PC-3 (cell line): ENCODE measurements at regions not wholly inside any gene's neighbourhood (a gene's known extent, or its start where the extent isn't known, plus 50 kb on each side); places are given as distances from the start of the nearest gene placed in this dataset.

Source experiments
- ATAC-seq: fragments of 200-7000 bp; cut with Tn5 transposase; 2 replicates; pipeline ENCODE4 v1.9.1; 2020; ENCODE audit warnings: mild to moderate bottlenecking, moderate library complexity
- BruUV-seq: library from RNA; stranded (reverse); fragments of 400-500 nt; replicated peaks from 2 replicates; lab custom pipeline; 2021; lab: Mats Ljungman, UMichigan
- CTCF ChIA-PET: fragments of 300-600 bp; sonication (Branson Sonifier 250); formaldehyde crosslinking; loops from one replicate; lab custom pipeline; 2022; ENCODE audit warnings: antibody characterized with exemption; lab: Charles Lee
- POLR2A ChIA-PET: fragments of 300-600 bp; sonication (Branson Sonifier 250); formaldehyde crosslinking; loops from one replicate; lab custom pipeline; 2022; ENCODE audit warnings: antibody characterized with exemption; ENCODE audit not compliant: unreplicated experiment; lab: Charles Lee
- DNase-seq: peaks from one replicate; pipeline ENCODE4 v3.0.0-alpha.2; 2015
- H2AFZ ChIP-seq: fragments of 300-600 bp; sonication (generic); 2 replicates; pipeline ENCODE4 v1.6.0; 2016; ENCODE audit warnings: antibody characterized with exemption, low read length
- H3F3A ChIP-seq: fragments of 300-600 bp; sonication (generic); one replicate; pipeline ENCODE4 v1.6.0; 2017; ENCODE audit warnings: antibody characterized with exemption, low read length, control low read depth, mild to moderate bottlenecking; ENCODE audit not compliant: unreplicated experiment
- H3K27ac ChIP-seq: fragments of 300-600 bp; sonication (generic); 2 replicates; pipeline ENCODE4 v1.5.1; 2016; ENCODE audit warnings: mild to moderate bottlenecking, low read length
- H3K27me3 ChIP-seq: fragments of 300-600 bp; sonication (generic); 2 replicates; pipeline ENCODE4 v1.6.1; 2016; ENCODE audit warnings: low read length, mixed read lengths
- H3K36me3 ChIP-seq: fragments of 300-600 bp; sonication (generic); 2 replicates; pipeline ENCODE4 v1.6.1; 2016; ENCODE audit warnings: low read depth, mixed run types, low read length, mixed read lengths
- H3K4me1 ChIP-seq: fragments of 300-600 bp; sonication (generic); 2 replicates; pipeline ENCODE4 v1.5.1; 2016; ENCODE audit warnings: low read length; ENCODE audit not compliant: insufficient read depth
- H3K4me2 ChIP-seq: fragments of 300-600 bp; sonication (generic); 2 replicates; pipeline ENCODE4 v1.6.0; 2016; ENCODE audit warnings: low read length
- H3K4me3 ChIP-seq: fragments of 300-600 bp; sonication (generic); 2 replicates; pipeline ENCODE4 v1.5.1; 2016; ENCODE audit warnings: mild to moderate bottlenecking, low read length, mixed read lengths
- H3K79me2 ChIP-seq: fragments of 300-600 bp; sonication (generic); 2 replicates; pipeline ENCODE4 v1.6.1; 2017; ENCODE audit warnings: low read length, mixed read lengths
- H3K9ac ChIP-seq: fragments of 300-600 bp; sonication (generic); 2 replicates; pipeline ENCODE4 v1.6.0; 2016; ENCODE audit warnings: mild to moderate bottlenecking, low read length
- H3K9me2 ChIP-seq: fragments of 300-600 bp; sonication (generic); replicated peaks from 2 replicates; pipeline ENCODE4 v1.6.1; 2016; ENCODE audit warnings: mixed run types, low read length, mixed read lengths
- H3K9me3 ChIP-seq: fragments of 300-600 bp; sonication (generic); 2 replicates; pipeline ENCODE4 v1.6.1; 2016; ENCODE audit warnings: low read length, mixed read lengths
- H4K20me1 ChIP-seq: fragments of 300-600 bp; sonication (generic); 2 replicates; pipeline ENCODE4 v1.6.1; 2016; ENCODE audit warnings: low read length, mixed read lengths
- EZH2 ChIP-seq: fragments of 300-600 bp; sonication (generic); IDR thresholded peaks from one replicate; pipeline ENCODE4 v1.6.1; 2017; ENCODE audit warnings: antibody characterized with exemption, mild to moderate bottlenecking, low read length; ENCODE audit not compliant: unreplicated experiment
- EZH2phosphoT487 ChIP-seq: fragments of 300-600 bp; sonication (generic); IDR thresholded peaks from 2 replicates; pipeline ENCODE4 v1.6.1; 2018; ENCODE audit warnings: mild to moderate bottlenecking, antibody characterized with exemption, low read length, borderline replicate concordance
- intact Hi-C: fragments of 100-400 bp; cut with micrococcal nuclease; formaldehyde crosslinking; loops from 2 replicates; pipeline ENCODE4 v1.9.0; 2023
- TF ChIP-seq, protein P1 (sequence below): fragments of 300-600 bp; sonication (generic); conservative IDR thresholded peaks from 2 replicates; pipeline ENCODE4 v1.5.1; 2017; ENCODE audit warnings: antibody characterized with exemption, low read depth, mild to moderate bottlenecking, low read length

- no peaks in the 10 kb centered on the region for H3K79me2 ChIP-seq
- ATAC-seq (no peak), DNase-seq (no peak)
- H3K36me3 ChIP-seq, result no peaks in the 10 kb centered on the region
- no peak for TF ChIP-seq EZH2phosphoT487
- no peak for TF ChIP-seq EZH2
- TF ChIP-seq, protein P1, sequence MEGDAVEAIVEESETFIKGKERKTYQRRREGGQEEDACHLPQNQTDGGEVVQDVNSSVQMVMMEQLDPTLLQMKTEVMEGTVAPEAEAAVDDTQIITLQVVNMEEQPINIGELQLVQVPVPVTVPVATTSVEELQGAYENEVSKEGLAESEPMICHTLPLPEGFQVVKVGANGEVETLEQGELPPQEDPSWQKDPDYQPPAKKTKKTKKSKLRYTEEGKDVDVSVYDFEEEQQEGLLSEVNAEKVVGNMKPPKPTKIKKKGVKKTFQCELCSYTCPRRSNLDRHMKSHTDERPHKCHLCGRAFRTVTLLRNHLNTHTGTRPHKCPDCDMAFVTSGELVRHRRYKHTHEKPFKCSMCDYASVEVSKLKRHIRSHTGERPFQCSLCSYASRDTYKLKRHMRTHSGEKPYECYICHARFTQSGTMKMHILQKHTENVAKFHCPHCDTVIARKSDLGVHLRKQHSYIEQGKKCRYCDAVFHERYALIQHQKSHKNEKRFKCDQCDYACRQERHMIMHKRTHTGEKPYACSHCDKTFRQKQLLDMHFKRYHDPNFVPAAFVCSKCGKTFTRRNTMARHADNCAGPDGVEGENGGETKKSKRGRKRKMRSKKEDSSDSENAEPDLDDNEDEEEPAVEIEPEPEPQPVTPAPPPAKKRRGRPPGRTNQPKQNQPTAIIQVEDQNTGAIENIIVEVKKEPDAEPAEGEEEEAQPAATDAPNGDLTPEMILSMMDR, result no peak
- H3K27me3 ChIP-seq, result no peaks in the 10 kb centered on the region
- intact Hi-C loops, result no loop called here
- H3K9me2 ChIP-seq, result no peaks in the 10 kb centered on the region
- no peaks in the 10 kb centered on the region for H3K9me3 ChIP-seq
- H3K4me3 ChIP-seq, result no peak overlapping the region
- H3K9ac ChIP-seq, result no peak overlapping the region
- no peaks in the 10 kb centered on the region for H3K4me1 ChIP-seq
- H4K20me1 ChIP-seq, result no peaks in the 10 kb centered on the region
- ChIA-PET POLR2A (no interaction called here), CTCF (no interaction called here)
- no peak overlapping the region for H3K4me2 ChIP-seq
- no peak overlapping the region for H3K27ac ChIP-seq
- no peaks in the 10 kb centered on the region for H3F3A ChIP-seq
- no peak overlapping the region for H2AFZ ChIP-seq
- BruUV-seq, result no TSS peak
Measured at GRCh38 chrX:16067886-16068515, 55.4 kb upstream of the GRPR start.

DNA sequence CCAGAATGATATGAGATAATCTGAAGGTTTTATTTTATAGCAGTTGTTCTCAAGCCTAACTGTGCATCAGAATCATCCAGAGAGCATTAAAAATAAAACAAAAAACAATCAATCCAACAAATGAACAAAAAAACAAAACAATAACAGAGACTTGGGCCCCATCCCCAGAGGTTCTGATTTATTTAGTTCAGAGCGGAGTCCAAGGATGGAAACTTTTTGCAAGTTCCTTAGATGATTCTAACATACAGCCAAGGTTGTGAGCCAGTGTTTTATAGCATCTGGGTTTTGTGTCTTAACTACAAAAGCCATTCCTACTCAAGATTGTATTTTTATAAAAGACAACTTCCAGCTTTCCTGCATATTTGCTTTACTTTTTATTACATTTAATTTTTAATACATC is 59.4 kb upstream of the GRPR start:
- no peak overlapping the region for H3K4me2 ChIP-seq
- no peaks in the 10 kb centered on the region for H3K27me3 ChIP-seq
- no peak overlapping the region for H3K27ac ChIP-seq
- H3K9ac ChIP-seq, result no peak overlapping the region
- intact Hi-C loops, result no loop called here
- no peaks in the 10 kb centered on the region for H4K20me1 ChIP-seq
- no peak for TF ChIP-seq EZH2
- TF ChIP-seq EZH2phosphoT487, result no peak
- TF ChIP-seq, protein P1, result no peak
- no peaks in the 10 kb centered on the region for H3K4me1 ChIP-seq
- no peaks in the 10 kb centered on the region for H3K9me2 ChIP-seq
- no peaks in the 10 kb centered on the region for H3K9me3 ChIP-seq
- POLR2A ChIA-PET, result no interaction called here
- no peaks in the 10 kb centered on the region for H3K36me3 ChIP-seq
- DNase-seq (no peak), ATAC-seq (no peak)
- H3F3A ChIP-seq, result no peaks in the 10 kb centered on the region
- no TSS peak for BruUV-seq
- no peak overlapping the region for H2AFZ ChIP-seq
- H3K79me2 ChIP-seq, result no peaks in the 10 kb centered on the region
- CTCF ChIA-PET, result no interaction called here
- H3K4me3 ChIP-seq, result no peak overlapping the region

DNA sequence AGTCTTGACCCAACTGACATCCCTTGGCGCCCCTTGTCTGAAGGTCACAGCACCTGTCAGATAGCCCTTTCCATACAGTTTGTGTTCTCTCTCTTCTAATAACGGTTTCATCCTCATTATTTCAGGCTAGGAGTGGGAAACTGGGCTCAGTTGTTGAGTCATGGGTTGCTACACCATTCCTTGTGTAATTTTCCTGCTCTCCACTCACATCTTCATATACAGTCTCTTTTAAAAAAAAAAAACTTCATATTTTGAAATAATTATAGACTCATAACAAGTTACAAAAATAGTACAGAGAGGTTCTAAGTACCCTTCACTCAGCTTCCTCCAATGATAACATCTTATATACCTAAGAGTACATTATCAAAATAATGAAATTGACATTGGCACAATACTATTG is 60.2 kb upstream of the GRPR start:
- DNase-seq (no peak), ATAC-seq (no peak)
- ChIA-PET POLR2A (no interaction called here), CTCF (no interaction called here)
- Histone ChIP-seq H3K36me3 (no peaks in the 10 kb centered on the region), H3K9ac (no peak overlapping the region), H3K27ac (no peak overlapping the region), H2AFZ (no peak overlapping the region), H3K79me2 (no peaks in the 10 kb centered on the region), H3K4me2 (no peak overlapping the region), H3K9me3 (no peaks in the 10 kb centered on the region), H3F3A (no peaks in the 10 kb centered on the region), H3K4me3 (no peak overlapping the region), H3K9me2 (no peaks in the 10 kb centered on the region), H4K20me1 (no peaks in the 10 kb centered on the region), H3K27me3 (no peaks in the 10 kb centered on the region), H3K4me1 (no peaks in the 10 kb centered on the region)
- BruUV-seq, result no TSS peak
- TF ChIP-seq EZH2 (no peak), EZH2phosphoT487 (no peak)
- TF ChIP-seq, protein P1, result no peak
- intact Hi-C loops, result no loop called here
